NOMO-1 (cell line): ENCODE measurements at regions not wholly inside any gene's neighbourhood (a gene's known extent, or its start where the extent isn't known, plus 50 kb on each side); places are given as distances from the start of the nearest gene placed in this dataset.
"Not testable (repeated sequence)": the region's sequence is repeated elsewhere in the genome, so short reads cannot be mapped to it uniquely, and the experiment has no call there.

ENCODE experiments used
- DNase-seq, 2 experiments: peaks; one replicate each; lab custom pipeline; 2025; ENCODE audit not compliant: unreplicated experiment in 2 of 2; lab: John Stamatoyannopoulos, UW

DNA sequence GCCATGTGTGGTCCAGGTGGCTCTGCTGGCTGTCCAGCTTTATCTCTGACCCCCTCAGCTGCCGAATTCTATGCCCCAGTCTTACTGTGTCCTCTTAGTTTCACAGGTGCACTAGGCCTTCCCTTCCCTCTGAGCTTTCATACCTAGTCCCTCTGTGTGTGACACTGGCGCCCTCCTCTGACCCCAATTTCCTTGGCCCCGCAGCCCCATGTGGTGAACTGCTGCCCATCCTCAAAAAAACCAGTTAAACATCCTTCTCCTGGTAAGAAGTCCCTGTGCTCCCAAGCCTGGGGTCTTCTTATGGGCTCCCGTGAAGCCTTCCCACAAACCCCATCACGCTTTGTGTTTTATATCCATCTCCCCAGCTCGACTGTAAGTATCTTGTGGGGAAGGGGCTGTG is 93.9 kb upstream of the TSPAN2 start:
- DNase-seq = no peak

DNA sequence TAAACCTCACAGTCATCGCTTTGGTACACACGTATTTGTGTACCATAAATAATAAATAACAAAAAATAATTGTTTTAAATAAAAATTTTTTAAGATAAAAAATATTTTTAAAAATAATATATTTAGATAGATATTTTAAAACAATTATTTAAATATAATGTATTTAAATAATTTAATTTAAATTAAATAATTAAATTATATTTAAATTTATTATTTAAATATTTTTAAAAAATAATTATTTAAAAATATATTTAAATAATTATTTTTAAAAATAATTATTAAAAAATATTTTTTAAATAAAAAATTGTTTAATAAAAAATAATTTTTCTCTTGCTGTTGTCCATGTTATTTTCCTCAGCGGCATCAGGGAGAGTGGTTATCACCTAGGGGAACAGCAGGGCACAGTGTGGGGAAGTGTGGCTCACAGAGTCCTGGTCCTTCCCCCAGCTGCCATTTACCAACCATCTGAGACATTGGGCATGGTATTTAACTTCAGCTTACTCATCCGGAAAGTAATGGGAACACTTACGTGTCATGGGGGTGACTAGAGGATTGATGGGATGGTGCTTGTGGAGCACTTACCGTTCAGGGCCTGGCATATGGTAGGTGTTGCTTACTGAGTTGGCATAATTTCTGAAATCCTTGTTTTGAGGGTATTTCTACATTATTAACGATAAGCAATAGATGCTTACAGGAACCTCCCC is 92.9 kb upstream of the TSPAN2 start:
- DNase-seq = no peak

DNA sequence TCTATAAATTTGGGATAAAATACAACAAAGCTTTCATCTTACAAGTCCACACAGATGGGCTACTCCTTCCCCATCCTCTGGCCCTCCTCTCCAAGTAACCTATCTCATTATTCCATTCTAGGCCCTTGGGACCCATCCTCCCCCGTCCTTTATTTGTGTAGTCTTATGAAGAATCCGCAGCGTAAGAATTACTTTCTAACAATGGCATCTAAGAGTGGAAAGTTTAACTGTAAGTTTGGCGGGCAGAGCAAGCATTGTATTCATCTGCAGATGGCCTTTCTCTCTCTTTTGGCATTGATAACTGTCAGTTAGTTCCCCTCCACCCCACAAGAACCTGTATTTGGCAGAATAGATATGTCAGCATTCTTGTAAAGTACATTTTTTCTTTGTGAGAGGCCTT is 91.9 kb upstream of the TSPAN2 start:
- DNase-seq = no peak

DNA sequence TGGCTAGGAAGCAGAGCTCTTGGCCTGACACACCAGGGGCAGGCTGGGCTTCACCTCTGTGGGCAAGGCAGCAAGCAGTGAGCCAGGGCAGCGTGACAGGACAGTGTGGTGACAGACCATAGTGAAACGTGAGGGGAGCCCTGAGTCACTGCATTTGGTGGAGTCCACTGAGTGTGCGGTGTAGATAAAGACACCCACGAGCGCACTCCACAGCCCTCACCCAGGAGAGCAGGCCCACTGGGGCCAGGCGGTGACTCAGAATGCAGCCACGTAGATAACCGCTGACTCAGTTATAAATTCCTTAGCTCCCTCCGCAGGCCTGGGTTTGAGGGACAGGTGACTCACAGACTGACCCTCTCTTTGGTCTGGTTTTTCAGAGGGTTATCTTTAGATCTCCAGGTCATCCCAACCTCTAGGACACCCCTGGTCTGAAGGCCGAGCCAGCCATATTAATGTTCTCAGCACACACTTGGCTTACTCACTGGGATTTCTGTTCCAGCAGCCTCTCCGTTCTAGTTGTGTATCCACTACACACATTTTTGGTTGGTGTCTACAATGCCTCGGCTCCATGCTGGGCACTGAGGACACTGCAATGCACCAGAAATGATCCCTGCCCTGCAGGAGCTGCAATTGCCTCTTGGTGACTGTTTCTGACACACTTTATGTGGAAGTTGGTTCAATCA is 90.2 kb upstream of the TSPAN2 start:
- DNase-seq = no peak

DNA sequence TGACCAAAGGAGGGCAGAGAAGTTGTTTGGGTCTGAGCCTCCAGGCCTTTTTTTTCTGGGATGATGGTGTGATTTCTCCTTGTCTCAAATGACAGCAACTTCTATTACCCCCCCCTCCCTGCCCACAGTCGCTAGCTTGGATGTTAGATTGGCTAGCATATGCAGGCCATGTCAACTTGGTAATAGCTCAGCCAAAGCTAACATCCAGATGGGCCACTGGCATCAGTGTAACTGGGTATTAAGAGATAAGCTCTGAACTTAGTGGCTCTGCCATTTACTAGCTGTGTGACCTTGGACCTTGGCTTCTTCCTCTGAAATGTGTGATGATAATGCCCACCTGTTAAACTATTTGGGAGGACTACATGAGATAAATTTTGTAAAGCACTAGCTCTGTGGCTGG is 86.9 kb upstream of the TSPAN2 start:
- DNase-seq = no peak

DNA sequence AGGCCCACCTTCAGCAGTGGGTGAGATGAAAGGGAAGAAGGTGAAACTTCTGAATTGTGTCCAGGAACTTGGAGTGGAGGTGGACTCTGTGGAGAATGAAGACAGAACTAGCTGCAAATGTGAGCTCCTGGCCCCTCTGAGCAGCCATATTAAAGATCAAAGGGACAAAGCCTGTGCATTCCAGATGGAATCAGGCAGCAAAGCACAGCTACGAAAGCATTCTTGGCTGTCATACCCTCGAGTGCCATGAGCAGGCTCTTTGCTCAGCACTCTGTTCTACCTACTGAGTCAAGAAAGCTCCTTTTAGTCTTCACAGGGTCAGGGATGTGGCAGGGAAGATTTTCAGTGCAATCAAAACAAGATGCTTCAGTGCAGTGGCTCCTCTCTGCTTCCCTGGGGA is 86.3 kb upstream of the TSPAN2 start:
- DNase-seq = no peak

DNA sequence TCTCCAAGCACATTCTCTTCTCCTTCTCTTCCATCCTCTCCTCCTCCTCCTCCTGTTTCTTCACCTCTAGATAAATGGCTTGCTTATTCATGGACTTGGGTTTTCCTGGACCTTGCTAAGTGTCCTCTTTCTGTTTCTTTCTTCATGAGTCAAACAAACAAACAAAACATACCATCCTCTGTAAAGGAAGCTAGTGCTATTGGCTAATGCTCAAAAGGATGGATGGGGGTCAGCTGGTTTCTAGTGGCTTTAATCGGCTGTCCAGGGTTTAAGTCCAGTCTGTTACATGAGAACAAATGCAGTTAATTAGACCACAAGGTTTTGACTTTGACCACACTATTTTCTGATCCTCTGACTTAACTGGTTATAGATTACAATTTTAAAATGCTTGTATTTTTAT is 83.8 kb upstream of the TSPAN2 start:
- DNase-seq = no peak

DNA sequence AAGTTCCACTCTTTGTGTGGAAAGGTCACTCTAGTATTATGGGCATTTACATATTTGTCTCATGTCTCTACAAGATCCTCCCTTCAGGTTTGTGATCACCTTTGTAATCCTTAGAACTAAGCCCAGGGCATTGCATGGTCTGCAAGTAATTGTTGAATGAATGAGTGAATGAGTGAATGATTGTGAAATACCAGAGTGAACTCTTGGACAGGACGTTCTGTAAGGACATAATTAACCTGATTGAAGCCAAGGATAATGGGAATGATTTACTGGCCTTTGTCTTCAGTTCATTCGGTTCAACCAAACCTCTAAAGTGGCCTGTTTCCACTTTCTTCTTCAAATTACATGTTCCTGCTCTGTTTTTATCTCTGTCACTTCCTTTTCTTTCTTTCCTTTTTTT is 83.0 kb upstream of the TSPAN2 start:
- DNase-seq = no peak

DNA sequence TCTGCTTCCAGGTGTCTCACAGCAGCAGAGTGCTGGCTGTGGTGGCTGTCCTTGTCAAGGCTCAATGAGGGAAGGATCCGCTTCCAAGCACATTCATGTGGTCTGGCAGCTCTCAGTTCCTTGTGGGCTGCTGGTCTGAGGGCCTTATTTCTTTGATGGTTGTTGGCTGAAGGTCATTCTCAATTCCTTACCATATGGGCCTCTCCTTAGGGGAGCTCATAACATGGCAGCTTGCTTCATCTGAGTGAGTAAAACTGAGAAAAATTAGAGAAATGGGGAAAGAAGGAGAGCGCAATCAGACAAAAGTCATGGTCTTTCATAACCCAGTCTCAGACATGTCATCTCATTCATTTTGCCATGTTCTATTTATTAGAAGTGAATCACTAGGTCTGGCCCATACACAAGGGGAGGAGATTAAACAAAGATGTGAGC is 81.7 kb upstream of the TSPAN2 start:
- DNase-seq = no peak

DNA sequence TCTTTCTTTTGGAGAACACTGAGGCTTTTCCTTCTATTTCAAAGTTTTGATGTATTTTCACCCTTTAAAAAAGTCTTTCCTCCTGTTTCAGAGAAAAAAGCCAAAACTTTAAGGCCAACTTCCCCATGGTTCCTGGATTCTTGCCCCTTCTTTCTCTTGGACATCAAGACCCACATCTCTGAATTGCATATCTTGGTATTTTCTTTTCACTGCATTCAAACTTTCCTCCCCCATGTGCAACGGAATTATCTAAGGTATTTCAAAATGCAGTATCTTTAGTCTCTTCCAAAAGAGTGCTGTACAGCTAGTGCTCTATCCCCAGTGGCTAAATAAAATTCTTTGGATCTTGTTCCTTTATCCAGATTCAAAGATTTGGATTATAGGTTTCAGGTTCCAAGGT is 81.1 kb upstream of the TSPAN2 start:
- DNase-seq = no peak

DNA sequence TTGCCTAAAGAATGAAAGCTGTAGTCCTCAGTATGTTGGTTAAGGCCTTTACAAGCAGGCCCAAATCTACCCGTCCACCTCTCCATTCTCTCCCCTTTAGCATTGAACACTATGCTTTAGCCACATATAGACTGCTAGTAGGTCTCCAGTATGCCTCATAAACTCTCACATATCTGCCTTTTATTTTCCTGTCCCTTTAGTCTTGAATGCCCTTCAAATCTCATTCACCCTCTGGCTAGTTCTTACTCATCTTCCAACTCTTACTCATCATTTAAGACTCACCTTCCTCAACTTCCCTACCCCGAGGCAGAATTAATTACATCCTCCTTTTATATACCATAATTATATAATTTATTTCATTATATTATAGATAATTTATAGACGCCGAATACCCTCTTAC is 78.7 kb upstream of the TSPAN2 start:
- DNase-seq = no peak

DNA sequence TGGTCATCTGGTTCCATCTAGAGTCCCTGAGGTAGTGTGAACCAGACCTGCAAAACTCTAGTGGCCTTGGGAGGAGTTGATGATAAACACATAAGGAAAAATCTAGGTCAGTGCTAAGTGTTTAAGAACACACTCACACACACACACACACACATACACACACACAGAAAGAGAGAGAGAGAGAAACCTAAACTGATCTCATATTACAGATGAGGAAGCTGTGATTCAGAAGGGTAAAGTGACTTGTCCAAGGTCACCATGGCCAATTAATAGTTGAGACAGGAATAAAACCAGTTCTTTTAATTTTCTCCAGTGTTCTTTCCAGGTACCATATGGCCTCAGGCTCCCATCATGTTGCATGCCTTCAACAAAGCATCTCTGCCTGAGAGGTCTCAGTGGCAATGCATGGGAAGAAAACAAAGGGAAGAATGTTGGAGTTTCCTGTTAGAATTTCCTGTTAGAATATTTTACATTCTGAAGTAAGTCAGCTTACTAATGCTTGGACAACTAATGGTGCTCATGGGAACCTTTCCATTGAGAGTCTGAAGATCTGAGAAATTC is 77.3 kb upstream of the TSPAN2 start:
- no peak for DNase-seq

DNA sequence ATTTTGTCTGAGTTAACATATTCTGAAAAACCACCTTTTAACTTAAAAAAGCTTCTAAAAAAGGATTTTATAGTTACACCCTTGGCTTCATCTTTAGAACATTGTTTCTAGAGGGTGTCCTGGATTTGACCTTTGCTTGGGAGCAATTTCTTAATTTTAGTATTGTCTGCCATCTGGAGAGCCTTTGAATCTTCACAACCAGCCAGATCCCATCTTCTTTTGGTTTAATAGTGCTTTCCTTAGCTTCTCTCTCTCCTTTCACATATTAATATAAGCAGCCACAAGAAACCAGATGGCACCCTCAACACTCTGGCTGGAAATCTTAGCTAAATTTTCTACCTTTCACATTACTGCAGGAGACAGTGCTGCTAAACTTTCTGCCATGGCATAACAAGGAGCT is 76.5 kb upstream of the TSPAN2 start:
- no peak for DNase-seq

DNA sequence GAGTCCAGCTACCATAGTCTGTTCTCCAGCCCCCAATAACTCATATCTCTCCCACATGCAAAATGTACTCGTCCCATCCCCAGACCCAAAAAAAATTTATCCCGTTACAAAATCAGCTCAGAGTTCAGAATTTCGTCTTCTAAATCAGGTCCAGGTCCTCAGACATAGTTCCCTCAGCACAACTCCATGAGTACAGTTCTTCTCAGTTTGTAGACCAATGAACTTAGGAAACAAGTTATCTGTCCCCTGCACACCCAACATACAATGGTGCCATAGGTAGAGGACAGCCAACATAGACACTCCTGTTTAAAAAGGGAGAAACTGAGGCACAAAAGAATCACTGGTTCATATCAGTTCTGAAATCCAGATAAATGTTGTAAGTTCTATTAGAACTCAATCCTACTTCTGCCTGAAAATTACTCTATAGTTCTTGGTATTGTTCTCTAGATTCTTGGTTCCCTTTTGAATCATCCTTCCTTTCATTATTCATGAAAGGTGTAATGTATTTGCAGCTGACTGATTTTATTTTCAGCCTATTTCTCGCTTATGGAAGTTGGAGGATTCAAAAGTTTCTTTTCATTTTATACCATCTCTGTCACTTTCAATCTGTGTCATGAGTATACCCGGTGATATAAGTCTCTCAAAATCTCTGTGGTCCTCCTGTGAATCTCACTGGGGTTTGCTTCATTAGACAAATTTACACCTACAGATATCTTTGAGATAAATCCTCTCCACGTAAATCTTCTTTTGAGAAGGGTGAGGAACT is 75.8 kb upstream of the TSPAN2 start:
- no peak for DNase-seq

DNA sequence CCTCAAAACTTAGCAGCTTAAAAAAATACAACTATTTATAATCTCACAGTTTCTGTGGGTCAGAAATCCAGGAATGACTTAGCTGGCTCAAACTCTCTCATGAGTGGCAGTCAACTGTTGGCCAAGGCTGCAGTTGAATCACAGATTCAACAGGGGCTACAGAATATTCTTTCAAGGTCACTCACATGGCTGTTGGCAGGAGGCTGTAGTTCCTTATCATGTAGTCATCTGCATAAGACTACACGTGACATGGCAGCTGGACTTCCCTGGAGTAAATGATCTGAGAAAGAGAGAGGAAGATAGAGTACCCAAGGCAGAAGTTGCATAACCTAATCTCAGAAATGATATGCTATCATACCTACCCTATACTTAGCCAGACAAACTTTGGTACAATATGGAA is 75.2 kb upstream of the TSPAN2 start:
- no peak for DNase-seq

DNA sequence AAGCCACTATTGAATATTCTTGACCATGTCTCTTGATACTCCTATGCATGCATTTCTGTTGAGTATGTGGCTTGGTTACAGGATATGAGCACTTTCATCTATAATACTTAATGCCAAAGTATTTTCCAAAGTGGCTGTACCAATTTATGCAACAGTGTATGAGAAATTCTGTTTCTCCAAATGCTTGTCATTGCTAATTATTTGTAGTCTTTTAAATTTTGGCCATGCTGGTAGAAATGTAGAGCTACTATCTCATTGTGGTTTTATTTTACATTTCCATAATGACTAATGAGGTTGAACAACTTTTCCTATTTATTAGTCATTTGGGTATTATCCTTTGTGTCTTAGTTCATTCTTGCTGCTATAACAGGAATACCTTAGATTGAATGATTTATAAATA is 71.4 kb upstream of the TSPAN2 start:
- DNase-seq = no peak

DNA sequence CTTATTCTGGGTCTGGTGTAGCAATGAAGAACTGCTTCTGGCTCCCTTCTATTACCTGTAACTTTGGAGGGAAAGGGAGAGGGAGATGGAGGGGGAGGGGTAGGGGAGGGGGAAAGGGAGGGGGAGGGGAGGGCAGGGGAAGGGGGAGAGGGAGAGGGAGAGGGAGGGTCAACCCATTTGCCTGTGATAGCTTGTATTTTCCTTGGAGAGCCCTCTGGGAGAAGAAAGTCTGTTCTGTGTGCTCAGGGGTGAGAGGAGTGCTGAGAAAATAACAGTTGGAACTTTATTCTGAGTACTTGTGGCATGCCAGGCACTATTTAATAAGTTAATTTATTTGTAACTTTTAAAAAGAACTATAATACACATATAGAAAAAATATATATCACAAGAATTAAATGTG is 70.7 kb upstream of the TSPAN2 start:
- no peak for DNase-seq

DNA sequence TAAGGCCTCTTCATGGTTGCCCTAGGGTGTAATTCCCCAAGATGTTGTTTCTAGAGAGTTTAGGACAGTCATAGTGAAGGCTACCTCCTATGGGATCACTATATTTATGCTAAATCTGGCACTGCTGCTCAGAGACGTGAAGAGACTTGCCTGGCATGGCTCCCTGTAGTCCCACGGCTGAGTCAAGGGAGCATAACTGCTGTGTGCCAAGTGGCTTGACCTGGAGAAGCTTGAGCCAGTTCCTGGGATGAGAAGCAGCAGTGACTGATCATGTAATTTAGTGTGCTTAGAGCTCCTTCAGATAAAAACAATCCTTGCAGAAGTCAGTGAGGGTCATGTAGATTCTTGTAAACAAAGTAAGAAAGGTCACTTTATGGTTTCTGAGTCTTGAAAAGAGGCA is 68.9 kb upstream of the TSPAN2 start:
- no peak for DNase-seq

DNA sequence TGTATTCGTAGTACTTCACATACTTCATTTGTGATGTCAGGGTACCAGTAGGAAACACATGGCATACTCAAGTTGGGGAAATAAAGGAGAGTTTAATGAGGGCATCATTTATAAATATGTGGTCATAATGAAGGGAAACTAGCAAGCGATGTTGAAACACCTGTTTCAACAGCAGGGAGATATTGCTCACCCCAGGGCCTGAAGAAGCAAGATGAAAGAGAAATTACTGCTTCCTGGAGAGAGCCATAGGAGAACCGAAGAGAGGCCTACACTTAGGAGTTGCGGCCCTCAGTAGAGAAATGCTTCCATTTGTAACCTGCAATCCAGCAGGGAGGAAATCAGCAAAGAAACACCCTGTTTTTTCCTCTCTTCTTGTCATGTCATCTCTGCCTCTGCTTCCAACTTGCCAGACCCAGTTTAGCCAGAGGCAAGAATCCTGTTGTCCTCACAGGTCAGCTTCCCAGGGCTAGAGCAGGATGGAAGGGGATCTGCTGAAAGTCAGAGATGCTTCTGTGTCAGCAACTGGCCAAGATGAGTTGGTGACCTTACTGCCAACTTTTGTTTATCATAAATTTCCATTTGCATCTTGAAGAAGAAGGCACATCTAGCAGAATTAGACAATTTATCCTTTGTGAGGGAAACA is 67.6 kb upstream of the TSPAN2 start:
- DNase-seq = no peak

DNA sequence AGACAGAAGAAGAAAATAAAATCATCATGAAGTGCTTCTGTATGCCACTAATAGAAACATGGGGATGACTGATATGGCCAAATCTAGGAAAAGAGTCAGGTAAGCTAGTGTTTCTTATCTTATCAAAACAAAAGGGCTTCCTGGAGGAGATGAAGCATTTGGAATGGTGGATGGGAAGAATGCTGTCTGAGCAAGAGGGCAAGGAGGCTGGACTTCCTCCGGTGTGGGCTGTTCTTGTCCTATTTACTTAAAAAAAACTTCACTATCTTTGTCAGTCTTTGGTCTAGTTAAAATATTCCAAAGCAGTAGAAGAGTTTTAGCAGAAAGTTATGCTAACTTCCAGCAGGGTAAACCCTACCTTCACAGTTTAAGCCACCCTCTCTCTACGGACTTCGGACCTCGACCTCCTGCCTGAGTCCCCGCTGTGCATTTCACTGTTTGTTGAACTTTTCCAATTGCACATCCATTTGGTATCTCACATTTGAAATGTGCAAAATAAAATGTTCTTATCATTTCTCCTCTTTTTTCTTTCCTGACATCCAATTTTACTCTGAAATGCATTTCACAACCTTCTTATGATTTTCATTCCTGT is 64.8 kb upstream of the TSPAN2 start:
- DNase-seq = no peak

DNA sequence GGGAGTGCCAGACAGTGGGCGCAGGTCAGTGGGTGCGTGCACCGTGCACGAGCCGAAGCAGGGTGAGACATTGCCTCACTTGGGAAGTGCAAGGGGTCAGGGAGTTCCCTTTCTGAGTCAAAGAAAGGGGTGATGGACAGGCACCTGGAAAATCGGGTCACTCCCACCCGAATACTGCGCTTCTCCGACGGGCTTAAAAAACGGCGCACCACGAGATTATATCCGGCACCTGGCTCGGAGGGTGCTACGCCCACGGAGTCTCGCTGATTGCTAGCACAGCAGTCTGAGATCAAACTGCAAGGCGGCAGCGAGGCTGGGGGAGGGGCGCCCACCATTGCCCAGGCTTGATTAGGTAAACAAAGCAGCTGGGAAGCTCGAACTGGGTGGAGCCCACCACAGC is 58.6 kb upstream of the TSPAN2 start:
- DNase-seq = not testable (repeated sequence)
